Sigmoid colon (tissue), 4 donors: ENCODE measurements at regions not wholly inside any gene's neighbourhood (a gene's known extent, or its start where the extent isn't known, plus 50 kb on each side); places are given as distances from the start of the nearest gene placed in this dataset.
"Not testable (repeated sequence)": the region's sequence is repeated elsewhere in the genome, so short reads cannot be mapped to it uniquely, and the experiment has no call there.

ENCODE experiments used
- CTCF ChIP-seq, 4 experiments: fragments of 450-650 bp in 3 of 4; fragments of 200-600 bp in 1 of 4; IDR thresholded peaks; one replicate each; pipeline ENCODE4 v1.5.1; 2016 to 2019; ENCODE audit warnings: antibody characterized with exemption in 4 of 4, mild to moderate bottlenecking in 3 of 4, moderate library complexity in 2 of 4
- EP300 ChIP-seq, 4 donors: sonication (generic); formaldehyde crosslinking; IDR thresholded peaks; one replicate each; pipeline ENCODE4 v1.6.1; 2017; ENCODE audit warnings: antibody characterized with exemption in 4 of 4

GRCh38 chr16:33709856-33710695, 250.7 kb downstream of the TP53TG3F start:
- TF ChIP-seq CTCF, EP300 (IDR thresholded peaks at IDR 0.05): not testable (repeated sequence)
